EL (cell line): ENCODE measurements at regions not wholly inside any gene's neighbourhood (a gene's known extent, or its start where the extent isn't known, plus 50 kb on each side); places are given as distances from the start of the nearest gene placed in this dataset.
"Not testable (repeated sequence)": the region's sequence is repeated elsewhere in the genome, so short reads cannot be mapped to it uniquely, and the experiment has no call there.

ENCODE experiments used
- DNase-seq: peaks from one replicate; pipeline ENCODE4 v3.0.0-alpha.2; 2016

DNA sequence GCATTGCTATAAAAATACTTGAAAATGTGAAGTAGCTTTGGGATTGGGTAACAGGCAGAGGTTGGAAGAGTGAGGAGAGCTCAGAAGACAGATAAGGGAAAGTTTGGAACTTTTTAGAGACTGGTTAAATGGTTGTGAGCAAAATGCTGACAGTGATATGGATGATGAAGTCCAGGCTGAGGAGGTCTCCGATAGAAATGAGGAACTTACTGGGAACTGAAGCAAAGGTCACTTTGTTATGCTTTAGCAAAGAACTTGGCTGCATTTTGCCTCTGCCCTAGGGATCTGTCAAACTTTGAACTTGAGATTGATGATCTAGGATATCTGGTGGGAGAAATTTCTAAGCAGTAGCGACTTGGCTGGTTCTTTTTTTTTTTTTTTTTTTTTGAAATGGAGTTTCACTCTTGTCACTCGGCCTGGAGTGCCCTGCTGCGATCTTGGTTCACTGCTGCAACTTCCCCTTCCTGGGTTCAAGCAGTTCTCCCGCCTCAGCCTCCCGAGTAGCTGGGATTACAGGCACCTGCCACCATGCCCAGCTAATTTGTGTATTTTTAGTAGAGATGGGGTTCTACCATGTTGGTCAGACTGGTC, 998.9 kb downstream of the TLE1 start:
- no peak for DNase-seq

DNA sequence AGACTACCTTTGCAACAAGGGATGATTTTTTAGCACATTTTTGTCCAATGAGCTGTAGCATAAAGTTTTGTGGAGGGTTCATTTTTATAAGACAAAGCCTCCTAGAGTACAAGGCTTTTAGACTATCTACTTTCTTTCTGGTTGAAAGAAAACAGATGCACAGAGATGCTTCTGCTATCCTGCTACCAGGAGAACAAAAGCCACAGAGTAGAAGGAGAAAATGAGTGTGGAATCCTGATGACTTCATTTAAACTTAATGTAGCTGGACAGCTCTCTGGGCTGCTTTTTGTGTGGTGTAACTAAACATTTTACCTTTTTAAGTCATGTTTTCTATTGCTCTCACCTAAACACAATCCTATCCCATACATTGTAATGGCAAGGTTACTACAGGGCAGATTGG, 1009.4 kb downstream of the TLE1 start:
- DNase-seq: no peak

DNA sequence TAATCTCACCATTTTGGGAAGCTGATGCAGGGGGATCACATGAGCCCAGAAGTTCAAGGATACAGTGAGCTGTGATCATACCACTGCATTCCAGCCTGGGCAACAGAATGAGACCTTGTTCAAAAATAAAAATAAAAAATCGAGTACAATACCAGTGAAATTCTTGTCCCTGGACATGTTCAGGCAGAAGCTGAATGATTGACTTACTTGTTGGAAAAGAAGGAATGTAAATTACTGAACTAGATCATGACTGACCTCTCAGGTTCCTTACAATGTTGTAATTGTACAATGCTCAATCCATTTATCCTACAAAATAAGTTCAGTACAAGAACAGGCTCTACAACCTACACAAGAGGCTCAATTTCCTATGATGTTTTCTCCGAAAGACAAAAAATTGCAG, 1010.4 kb downstream of the TLE1 start:
- no peak for DNase-seq

DNA sequence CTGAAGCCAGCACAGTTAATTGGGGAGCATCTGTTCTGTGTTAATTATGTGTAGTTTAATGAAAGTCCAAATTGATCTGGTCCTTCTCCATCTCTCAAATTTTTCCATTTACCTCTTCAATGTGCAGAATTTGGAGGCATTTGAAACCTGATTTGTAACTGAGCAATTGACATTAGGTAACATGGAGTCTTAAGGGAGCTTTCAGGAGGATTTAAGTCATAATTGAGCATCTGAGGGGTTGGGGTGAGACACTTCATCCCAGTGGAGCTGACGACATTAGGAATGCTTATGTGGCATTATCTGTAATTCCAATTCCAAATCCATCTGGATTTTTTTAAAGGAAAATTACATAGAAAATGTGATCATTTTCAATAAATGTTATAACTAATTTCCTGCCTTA, 1015.9 kb downstream of the TLE1 start:
- DNase-seq: no peak

DNA sequence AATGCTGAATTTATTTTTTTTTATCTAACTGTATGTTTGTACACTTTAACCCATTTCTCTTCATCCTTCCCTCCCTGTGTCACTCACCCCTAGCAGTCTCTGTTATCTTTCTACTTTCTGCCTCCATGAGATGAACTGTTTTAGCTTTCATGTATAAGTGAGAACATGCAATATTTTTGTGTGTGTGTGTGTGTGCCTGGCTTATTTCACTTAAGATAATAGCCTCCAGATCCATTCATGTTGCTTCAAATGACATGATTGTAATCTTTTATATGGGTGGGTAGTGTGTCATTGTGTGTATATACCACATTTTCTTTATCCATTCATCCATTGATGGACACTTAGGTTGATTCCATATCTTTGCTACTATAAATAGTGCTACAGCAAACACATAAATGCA, 1023.9 kb downstream of the TLE1 start:
- no peak for DNase-seq

DNA sequence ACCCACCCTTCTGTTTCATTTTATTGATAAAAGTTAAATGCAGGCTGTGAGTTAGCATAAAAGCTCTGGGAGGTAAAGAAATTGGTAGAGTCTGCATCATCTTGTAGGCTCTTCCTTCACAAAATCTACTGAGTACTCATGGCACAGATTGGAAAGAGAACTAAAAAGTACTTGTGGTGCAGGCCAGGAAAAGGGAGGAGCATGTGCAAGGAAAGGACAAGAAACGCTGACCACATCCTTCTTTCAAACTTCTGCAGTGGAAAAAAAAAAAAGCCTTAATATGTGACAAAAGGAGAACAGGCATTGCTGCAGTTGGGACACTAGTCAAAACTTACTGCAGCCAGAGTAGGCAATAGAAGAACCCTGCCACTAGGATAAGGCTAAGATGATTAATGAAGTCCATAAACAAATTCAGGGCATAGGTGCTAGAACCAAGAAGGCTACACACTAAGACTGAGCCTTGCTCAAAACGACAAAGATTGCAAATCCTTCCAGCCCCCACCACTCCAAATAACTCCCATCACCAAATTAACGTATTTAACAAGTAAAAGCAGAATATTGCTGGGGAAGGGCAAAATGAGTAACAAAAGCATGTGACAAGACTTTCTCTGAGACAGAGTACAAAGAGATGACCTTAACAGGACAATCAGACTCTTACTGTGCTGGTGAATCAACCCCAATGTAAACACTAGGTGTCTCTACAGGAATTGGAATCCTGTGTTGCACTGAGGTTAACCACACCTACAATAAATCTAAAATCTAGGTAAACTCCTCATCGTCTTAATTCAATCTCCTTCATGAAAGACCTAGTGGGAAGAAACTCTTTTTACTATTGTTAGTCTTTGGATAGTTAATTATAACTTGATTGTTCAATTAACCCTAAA, 1024.8 kb downstream of the TLE1 start:
- no peak for DNase-seq

DNA sequence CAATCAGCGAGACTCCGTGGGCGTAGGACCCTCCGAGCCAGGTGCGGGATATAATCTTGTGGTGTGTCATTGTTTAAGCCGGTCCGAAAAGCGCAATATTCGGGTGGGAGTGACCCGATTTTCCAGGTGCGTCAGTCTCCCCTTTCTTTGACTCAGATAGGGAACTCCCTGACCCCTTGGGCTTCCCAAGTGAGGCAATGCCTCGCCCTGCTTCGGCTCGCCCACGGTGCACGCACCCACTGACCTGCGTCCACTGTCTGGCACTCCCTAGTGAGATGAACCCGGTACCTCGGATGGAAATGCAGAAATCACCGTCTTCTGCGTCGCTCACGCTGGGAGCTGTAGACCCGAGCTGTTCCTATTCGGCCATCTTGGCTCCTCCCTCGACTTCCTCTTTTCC, 1029.6 kb downstream of the TLE1 start:
- not testable (repeated sequence) for DNase-seq

DNA sequence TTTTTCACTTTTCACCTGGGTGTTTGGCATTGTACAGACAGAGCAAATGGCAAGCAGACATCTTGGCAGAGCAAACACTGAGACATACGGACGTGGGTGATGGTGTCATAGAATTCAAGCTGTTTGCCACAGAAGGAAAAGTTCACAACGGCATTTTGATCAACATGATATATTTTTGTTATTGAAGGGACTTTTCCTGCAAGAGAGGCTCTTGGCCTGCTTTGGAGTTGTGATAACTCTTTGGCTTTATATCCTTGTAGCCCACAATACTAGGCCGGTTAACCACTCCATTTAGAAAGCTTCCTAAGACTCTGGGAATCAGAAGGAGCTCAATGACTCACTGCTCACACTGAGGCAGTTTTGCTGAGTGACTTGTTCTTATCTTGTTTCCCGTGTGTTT, 1038.3 kb downstream of the TLE1 start:
- peak; percentile 43 for DNase-seq

DNA sequence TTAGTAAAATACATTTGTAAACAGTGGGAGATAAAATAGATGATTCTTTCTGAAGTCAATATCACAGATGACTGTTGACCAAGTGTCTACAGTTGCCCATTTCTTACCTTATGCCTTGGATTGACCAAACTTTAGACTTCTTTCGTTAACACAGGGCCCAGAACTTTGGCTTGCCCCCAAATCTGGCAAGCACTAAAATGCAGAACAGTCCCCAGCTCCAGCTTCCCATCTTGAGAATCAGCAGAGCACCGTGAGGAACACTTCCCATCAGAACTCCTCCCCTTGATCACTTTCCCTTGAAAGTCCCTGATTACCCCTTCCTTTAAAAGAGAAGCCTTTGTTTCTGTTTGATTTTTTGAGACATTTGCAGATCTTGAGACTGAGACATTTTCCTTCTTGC, 1039.9 kb downstream of the TLE1 start:
- DNase-seq: no peak

DNA sequence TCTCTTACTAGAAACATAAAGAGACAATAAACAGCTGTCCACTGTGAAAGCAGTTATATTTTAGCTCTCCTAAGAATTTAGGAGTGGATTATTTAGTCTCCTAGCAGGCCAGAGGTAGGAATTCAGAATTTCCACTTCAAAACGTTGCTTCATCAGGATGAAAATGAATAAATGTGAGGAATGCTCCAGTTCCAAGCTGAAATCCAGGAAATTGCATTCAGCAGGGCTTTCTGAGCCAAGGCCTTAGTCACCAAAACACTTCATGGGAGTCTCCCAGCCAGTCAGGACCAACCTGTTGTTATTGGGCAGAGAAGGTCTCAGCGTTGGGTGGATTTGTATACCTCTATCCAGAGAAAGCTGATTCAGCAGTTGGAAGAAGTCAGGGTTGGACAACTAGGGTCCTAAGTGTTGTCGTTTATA, 1040.3 kb downstream of the TLE1 start:
- peak; percentile 79 for DNase-seq

DNA sequence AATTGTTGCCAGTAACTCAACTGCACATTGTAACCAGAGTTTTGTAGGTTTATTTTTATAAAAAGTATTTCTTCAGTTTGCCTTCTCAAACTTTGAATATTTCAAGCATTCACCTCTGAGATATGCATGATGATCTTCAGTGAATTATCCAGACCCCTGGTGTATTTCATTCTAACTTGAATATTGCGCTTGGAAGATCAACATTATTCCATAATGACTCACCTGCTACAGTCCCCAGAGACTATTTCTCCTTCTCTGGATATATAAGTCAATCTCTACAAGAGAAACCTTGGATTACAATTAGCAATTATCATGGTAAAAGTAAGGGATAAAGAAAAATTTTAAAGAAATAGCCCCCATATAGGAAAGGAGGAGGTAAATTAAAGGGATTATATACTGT, 1041.0 kb downstream of the TLE1 start:
- DNase-seq: peak; percentile 78

DNA sequence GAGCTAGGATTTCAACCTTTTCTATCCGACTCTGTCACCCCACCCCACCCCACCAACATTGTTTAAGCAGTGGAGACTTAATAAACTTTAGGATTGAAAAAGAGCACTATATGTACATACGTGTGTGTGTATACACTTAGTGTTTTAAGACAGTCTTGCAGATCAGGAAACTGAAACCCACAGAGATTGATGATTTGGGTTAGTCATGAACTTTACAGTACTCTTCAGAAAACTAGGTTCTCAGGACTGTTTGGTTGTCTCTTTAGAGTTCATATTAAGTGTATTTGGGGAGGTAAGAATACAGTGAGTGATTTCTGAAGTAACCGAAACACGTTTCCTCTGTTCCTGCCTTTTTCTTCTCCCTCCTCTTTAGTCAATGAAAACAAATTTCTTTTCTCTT, 1043.1 kb downstream of the TLE1 start:
- DNase-seq: no peak

DNA sequence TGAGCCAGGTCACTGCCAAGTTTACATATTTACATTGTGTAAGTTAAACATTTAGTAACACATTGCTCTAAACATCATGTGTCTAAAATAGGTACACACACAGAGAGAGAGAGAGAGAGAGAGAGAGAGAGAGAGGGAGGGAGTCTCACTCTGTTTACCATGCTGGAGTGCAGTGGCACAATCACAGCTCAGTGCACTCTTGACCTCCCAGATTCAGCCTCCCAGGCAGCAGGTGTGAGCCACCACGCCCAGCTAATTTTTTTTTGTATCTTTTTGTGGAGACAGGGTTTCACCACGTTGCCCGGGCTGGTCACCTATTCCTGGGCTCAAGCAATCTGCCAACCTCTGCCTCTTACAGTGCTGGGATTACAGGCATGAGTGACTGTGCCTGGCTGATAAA, 1045.3 kb downstream of the TLE1 start:
- DNase-seq: no peak

DNA sequence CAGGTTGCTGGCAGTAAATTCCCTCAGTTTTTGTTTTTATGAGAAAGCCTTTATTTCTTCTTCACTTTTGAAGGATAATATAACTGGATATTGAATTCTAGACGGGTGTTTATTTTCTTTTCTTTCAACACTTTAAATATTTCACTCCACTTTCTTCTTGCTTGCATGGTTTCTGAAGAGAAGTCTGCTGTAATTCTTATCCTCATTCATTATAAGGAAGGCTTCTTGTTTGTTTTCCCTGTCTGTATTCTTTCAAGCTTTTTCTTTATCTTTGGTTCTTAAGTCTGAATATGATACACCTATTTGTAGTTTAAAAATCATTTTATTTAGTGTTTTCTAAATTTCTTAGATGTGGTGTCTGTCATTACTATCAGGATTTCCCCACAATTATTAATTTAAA, 1054.3 kb downstream of the TLE1 start:
- DNase-seq: no peak

DNA sequence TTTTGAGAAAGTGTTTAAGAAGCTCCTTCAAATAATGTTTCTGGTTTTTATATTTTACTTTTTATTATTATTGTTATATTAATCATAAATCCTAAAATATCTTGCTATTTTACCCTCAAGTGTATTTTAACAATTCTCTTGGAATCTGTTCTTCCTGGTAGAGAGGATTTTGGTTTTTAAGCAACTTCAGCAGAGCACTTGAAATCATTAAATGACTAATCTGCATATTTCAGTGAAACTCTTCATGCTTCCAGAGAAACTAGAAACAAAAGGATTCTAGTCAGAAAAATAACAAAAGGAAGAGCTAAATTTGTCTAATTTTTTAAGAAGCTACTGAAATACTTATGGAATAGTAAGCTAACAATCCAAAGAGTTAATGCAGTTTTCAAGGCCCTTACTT, 1057.3 kb downstream of the TLE1 start:
- DNase-seq: no peak

DNA sequence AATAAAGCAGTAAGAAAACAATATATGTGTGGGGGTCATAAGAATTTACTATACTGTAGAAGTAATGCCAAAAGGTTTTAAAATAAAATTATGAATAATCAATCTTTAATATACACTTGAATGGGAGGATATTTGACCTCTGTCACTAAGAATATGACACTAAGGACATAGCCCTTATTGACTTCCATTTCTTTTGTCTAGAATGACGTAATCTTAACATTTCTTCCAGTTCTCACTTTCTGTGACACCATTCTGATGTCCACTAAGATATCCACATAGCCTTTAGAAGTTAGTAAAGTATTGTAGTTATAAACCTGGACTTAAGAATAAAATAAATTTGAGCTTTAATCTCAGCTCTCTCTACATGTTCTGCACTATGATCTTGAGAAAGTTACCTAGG, 1050.7 kb downstream of the TLE4 start:
- no peak for DNase-seq

DNA sequence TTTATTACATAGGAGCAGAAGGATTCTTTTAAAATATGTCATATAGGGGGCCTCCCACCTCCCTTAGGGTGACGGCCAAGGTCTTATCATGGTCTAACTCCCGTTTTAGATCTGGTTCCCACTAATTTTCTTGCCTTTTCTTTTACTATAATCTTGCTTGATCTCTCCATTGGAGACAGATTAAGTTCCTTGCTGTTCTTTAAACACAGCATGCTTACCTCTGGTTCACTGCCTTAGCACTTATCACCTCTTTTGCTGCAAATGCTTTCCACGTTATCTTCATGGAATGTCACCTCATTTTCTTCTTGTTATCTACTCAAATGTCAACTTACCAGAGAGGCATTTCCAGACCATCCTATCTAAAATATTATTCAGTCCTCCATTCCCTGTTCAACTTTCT, 1047.6 kb downstream of the TLE4 start:
- DNase-seq: no peak

DNA sequence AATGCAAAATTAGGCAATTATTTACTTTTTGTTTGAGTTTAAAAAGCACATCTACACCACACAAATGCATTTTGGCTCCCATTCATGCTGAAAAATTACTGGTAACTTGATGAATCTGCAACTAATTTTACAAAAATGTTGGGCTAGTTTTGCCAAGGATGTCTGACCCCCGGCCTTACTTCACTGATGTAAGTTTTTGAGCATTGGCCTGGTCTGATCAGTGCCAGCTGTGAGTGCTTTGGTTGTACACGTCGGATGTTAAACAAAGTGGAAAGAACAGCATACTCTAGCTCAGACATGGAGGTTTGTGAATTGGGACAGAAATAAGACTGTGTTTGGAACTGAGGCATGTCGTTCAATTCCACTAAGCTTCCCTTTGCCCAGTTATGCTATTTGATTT, 1044.2 kb downstream of the TLE4 start:
- peak; percentile 16 for DNase-seq

DNA sequence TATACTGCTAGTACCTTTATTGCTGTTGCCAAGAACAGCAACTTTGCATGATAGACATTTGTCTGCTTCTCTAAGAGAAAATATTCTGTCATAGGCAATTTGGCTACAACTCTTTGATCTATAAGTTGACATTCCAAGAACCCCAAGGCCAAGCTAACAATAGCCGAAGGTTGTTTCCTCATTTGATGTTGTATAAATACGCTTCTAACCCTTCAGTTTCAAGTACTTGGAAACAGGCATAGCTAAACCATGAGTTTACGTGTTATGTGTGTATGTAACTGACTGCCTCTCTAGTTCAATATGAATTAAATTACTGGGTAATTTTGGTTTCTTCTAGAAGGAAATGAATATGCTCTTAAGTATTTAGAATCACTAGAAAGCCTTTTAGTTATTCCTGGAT, 1034.0 kb downstream of the TLE4 start:
- no peak for DNase-seq

DNA sequence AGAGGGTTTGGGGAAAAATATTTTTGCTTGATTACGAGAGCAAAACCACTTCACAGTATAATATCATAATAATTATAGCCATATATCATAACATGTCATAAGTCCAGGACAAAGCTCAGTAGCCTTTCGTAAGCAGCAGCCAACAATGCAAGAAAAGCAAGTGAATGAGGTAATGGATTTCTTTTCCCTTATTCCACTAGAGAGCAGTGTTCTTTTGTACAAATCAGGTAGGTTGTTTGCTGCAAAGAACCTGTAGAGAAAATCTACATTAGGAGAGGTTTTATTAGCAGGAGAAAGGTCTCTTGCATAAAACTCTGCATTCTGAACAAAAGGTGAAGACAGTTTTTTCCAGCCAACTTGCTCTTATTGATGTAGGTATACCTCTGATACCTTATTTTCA, 1033.4 kb downstream of the TLE4 start:
- DNase-seq: peak; percentile 17

DNA sequence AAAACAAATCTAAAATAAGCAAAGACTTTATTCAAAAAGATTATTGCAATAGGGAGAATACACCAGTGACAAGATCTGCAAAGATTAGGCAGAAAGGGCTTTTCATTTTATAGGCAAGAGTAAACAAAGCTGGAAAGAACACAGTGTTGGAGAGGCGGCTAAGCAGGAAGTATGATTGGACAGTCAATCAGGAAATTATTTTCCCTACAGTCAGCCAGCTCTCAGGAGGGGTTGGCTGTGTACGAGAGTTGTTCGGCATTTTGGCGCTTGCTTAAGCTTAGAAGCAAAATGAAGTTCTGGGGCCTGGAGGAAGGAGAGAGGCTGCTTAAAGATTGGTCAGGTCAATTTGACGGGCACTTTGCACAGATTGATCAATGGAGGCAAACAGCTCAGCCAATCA, 1030.5 kb downstream of the TLE4 start:
- DNase-seq: no peak

DNA sequence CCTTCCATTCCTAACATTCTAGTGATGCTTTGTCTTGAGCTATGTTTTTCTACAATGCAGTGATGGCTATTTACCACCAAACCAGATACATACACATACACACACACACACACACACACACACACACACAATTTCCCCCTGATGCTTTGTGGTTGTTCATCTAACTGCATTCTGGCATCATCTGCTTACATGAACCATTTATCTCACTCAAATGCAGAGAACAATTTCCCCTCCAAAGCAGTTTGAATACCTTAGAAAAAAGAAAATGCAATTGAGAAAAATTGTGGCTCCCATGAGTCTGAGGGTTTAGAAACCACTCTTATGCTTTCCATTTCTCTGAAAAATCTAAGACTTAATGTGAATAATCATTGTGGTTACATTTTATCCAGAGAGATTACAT, 1024.8 kb downstream of the TLE4 start:
- DNase-seq: no peak

DNA sequence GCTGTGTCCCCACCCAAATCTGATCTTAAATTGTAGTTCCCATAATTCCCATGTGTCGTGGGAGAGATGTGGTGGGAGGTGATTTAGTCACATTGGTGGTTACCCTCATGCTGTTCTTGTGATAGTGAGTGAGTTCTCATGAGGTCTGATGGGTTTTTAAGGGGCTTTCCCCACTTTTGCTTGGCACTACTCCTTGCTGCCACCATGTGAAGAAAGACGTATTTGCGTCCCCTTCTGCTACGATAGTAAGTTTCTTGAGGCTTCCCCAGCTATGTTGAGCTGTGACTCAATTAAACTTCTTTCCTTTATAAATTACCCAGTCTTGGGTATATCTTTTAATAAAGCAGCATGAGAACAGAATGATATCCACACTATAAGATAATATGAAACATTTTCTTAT, 1023.4 kb downstream of the TLE4 start:
- no peak for DNase-seq

DNA sequence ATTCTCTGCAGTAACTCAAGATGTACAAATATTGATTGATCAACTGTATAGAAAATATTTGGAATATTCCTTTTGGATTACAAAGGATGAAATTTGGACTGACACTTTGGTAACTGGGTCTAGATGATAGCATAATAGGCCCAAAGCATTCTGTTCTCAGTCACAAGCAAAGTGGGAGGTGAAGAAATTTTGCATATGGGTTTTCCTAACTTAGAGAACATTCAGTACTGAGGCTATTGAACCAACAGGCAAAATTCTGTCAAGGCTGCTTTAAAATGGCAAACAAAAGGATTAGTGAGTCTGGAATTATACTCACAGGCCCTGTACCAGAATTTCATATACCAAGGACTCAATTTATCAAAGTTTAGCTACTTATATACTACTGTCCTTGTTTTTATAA, 1020.6 kb downstream of the TLE4 start:
- no peak for DNase-seq

DNA sequence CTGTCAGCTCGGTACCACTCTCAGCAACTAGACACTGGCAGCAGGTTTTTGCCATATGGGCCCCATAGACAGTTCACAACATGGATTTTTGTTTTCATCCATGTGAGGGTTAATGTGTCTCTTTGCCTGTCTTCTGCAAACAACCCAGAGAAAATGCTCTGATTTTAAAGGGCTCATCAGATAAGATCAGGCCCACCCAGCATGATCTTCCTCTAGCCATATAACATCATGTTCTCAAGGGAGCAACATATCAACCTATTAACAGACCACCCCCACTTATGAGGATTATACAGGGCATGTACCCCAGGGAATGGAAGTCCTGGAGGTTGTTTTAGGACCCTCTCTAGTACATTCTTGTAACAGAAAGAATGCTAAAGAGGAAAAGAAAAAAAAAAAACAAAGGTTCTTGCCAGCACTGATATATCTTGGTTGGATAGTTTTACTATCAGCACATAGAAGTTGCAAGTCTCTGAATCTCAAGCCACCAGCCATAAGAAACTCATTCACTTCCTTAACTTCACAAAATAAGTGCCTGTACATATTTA, 1015.1 kb downstream of the TLE4 start:
- DNase-seq: no peak
